ENCODE measurements at regions not wholly inside any gene's neighbourhood (a gene's known extent, or its start where the extent isn't known, plus 50 kb on each side); places are given as distances from the start of the nearest gene placed in this dataset.
A peak's percentile ranks its signal among the peaks of the same experiment; 100 is the strongest.

DNA sequence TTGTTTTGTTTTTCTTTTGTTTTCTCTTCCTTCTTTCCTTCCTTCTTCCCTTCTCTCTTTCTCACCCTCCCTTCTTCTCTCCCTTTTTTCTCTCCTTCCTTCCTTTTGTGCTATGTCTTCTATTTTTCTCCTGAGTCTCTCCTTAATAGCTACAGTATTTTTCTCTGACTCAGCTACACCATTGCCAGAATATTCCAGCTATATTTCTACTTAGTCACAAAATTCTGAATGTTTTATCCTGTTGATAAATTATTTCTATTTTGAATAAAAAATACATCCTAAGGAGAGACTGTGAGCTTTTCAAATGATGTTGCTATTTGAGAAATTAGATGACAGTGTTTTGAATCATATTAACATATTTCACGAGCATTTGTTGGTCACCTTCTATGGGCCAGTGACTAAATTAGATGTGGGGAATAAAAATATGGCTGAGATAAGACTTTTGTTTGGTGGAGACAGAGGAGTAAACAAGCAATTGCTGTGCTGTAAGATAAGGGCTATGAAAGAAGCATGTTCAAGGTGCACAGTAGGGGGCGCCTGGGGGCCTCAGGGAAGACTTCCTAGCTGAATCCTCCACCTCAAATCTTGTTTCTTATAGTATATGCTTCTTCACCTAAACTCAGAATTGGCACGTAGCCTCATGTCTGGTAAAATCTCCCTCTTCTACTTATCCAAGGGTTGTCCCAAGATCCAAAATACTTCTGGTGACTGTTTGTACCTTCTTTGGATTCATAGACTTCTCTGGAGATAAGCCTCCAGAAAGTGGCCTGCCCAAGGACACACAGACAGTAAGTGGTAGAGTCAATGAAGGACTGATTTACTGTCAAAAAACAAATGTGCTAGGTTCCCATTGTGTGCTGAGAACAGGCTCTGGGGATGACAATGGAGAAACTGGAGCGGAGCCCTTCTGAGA lies 115.5 kb upstream of the CREB5 start:
- DNase-seq = no peak

DNA sequence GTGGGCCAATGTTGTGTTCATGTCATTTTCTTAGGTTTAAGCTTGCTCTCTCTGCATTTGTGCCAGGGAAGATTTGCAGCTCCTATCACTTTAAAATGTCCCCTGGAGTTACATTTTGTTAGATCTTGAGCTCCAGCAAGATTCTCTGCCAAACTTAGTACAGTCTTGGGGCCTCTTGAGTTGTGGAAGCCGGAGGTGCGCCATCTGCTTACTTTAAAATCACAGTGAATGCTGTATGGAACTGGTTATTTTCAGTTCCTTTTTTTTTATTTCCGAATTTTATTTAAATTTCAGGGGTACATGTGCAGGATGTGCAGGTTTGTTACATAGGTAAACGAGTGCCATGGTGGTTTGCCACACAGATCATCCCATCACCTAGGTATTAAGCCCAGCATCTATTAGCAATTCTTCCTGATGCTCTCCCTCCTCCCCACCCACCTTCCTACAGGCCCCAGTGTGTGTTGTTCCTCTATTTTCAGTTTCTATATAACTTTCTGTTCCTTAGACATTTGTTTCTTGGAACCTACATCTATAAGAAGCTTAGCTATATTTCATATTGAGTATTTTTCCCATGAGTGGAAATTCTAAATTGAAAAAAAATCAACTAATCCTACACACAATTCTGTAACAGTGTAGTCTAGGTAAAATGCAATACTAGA lies 114.4 kb upstream of the CREB5 start:
- no peak for DNase-seq

DNA sequence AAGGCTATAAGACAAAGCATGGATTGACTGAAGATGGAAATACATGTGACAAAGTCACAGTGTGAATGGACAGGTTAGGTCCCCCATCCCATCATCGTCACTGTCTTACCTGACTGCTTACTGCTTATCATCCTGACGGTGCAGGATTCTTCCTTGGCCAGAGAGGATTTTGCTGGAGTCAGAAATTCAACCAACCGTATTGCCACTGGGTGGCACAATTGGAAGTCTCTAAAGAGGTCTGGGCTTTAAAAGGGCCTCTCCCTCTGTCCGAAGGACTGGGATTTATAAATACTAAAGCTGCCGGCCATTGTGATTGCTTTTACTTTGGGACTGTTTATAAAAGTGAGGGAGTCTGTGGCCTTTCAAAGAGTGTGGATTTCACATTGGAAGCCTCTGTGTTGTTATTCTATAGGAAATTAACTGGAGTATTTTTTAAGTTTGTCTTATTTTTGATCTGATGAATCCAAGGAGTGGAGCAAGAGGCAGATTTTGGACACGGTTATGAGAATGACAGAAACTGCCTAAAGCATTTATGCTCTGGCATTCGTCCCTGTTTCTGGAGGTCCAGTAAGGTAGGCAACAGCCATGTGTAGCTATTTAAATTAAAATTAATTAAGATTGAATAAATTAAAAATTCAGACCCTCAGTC lies 113.3 kb upstream of the CREB5 start:
- peak; percentile 28 for DNase-seq

DNA sequence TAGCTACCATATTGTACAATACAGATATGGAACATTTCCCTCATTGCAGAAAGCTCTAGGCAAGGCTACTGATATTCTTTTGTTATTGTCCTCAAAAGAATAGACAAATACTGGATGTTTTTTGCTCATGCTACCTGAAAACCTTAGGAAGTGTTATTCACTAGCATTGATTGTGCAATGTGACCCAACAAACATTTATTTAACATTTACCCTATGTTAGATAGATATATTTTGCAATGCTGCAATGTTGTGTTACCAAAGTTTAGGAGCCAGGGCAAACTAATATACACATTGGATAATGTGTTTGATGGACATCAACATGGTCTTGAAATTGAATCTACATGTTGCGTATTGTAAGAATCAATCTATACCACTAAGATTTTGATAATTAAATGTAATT lies 112.8 kb upstream of the CREB5 start:
- no peak for DNase-seq

DNA sequence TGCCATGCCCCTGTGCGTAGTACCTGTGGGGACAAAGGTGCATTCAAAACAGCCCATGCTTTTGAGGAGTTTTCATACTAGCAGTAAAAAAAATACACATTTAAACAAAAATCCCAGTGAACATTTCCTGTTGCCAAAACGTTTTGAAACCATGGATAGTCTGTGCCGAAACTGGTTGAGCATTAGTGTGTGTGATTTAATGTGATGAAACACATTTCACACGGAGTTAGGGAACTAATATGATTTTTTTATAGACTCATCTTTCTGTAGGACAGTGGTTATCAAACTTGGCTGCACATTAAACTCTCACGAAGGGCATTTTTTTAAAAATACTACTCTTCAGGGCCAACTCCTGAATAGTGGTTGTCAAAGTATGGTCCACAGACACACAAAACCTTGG lies 111.8 kb upstream of the CREB5 start:
- DNase-seq = no peak

DNA sequence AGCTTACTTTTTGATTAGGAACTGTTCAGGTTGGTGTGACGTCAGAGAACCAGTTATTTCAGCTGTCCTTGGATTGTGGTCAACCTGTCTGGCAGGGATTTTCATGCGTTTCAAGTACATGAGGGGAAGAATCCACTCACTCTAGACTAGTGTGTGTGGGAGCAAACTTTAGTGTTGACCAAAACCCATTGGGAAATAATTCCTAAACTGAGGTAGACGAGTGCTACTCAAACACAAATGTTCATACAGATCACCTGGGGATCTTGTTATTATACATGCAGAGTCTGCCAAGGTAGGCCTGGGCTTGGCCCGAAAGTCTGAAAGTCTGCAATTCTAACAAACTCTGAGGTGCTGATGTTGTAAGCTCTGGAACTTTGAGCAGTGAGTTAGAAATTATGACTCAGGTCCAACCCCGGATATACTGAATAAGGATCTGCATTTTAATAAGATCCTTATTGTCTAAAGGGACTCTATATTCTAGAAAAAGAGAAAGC lies 111.1 kb upstream of the CREB5 start:
- DNase-seq = no peak

DNA sequence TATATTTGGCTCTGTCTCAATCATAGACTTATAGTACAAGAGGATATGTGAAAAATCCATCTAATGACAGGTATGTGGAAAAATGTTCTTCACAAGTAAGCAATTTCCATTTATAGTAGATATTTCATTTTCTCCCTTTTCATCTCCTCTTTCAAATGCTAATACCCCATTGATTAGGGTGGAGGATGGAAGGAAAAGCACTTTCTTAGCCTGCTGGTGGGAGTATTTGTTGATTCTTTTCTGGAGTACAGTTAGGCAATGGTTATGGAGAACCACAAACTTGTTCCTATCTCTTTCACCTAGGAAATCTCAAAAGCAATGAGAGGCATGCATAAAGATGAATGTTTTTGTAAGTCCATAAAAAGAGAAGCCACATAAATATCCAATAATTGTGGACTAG lies 108.0 kb upstream of the CREB5 start:
- no peak for DNase-seq

DNA sequence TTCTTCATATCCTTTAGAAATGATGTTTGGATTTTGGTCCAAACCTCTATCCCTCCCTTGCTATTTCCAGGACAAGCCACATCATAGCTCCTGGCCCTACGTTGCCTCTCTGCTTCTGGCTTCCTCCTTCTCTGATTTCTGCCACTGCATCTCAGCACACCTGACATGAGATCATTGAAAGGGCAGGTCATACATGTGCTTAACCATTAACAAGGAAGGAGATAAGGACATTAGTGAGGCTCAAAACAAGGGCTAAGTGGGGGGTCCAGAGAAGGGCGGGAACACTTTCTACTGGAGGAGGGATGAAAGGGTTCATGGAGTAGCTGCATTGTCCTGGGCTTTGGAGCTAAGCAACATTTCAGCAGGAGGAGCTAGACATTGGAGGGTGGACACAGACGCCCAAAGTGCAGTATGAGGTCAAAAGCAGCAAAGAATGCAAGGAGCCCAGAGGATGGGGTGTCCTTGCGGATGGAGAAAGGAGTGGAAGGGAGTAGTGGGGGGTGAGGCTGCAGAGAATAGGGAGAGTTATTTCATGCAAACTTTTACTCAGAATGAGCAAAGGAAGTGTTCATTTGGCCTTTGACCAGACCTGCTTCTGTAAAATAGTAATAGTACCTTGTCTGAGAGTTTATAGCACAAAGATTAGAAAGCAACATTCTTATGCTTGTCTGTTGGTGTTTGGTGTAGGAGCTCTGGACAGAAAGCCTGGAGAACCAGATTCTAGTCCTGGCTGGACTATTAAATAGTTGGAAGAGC lies 102.4 kb upstream of the CREB5 start:
- DNase-seq = no peak

DNA sequence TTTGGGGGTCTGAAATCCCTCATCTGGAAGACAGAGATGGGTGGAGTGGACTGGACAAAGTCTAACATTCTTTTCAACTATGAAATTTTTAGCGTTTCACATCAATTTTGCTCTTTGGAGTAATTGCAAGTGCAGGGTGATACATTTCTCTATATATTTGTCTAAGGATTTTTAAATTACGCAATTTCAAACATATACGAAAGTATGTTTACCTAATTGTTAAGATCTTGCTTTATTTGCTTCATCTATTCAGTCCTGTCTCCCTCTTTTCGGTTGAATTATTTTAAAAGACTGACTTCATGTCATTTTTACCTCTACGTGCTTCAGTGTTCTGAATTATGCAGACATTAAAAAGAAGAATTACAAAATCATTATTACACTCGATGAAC lies 101.9 kb upstream of the CREB5 start:
- no peak for DNase-seq

DNA sequence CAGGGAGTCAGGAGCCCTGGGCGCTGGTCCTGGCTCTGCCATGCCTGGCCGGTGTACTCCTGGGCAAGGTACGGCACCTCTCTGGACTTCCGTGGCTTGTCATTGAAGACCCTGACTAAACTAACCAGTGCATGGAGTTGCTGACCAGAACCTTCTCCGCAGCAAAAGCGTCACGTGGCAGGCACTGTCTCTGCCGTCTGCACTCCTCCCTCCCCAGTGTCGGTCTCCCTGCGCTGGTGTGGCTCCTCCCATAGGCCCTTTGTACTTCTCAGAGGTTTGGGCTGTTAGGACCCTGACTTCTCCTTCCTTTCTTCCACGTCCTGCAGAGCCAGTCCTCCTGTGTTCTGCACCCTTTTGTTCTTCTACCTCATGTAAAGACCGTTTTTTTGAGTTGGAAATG lies 100.6 kb upstream of the CREB5 start:
- DNase-seq = no peak

DNA sequence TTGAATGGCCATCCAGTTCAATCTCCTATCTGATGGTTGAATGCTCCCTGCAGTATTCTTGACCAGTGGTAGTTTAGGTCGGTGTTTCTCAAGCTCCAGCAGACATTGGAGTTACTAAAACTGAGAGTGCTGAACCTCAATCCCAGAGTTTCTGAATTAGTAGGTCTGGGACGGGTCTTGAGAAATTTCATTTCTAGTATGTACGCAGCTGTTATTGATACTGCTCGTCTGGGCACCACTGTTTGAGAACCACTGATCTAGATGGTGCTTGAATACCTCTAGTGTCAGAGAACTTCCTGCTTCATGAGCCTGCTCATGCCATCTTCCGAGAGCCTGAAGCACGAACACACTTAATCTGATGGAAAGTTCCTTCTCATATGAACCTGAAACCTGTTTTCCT lies 99.4 kb upstream of the CREB5 start:
- no peak for DNase-seq

DNA sequence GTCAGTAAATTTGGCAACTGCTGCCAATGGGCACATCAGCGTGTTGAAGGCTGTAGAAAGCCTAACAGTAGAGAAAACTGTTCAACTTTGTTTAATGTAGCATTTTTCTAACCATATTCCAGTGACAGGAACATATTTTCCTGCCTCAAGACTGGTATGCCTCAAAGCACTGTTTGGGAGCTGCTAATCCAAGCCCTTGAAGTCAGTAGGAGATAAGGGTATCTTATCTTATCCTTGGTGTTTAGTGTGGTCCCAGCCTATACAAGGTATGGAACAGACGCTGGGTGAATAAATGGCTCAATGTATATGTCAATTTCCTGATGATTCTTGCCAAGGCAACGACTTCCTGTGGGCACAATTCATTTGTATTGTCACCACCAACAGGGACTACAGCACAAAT lies 97.5 kb upstream of the CREB5 start:
- no peak for DNase-seq

DNA sequence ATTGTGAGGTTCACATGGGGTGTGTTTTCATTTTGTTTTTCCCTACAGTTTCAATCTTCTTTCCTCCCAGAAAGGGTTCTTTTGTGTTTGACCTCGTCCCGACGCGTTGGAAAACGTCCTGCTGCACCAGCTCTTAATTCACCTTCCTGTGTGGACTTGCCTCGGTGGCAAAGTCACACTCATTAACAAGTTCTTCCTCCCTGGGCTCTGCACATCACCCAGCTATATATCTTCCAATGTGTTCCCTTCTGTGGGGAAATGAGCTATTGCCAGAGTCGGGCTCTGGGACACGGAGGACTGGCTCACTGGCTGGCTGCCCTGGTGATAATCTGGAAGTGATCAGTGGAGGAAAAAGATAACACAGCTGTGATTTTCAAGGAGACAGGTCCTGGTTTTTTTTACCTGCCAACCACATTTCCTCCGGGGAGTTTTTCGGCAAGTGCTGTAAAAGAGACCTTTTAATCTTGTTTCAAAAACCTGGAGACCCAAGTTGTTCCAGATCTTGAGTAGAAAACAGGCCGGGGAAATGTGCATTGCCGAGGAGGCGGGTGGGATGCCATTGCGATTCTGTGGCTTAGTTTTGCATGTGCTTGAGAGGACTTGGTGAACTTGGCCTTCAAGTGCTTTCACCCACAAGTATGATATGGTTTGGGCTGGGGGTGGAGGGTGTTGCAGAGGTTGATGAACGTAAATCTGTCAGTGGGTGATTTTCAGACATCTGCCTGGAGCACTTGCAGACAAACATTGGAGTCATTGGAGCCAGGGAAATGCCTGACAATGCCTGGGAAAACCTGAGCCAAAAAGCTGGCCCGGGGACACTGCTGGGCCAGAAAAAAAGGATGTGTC lies 96.5 kb upstream of the CREB5 start:
- DNase-seq = peak; percentile 60

DNA sequence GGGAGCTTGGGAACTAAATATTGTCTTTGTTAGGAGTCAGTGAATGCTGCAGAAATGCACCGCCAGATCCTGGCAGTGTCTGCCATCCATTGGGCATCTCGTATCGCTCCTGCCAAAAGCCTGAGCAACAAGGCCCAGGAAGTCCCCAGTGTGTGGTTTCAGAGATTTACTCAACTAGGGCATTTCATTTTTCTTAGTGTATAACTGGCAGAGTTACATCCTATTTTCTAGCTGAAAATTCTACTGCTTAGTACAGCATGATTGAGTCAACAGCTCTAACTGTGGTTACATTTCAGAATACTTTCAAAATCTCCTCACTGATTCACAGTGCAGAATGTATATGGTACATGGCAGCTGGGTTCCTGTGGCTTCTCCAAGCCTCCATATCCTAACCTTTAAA lies 95.8 kb upstream of the CREB5 start:
- no peak for DNase-seq

DNA sequence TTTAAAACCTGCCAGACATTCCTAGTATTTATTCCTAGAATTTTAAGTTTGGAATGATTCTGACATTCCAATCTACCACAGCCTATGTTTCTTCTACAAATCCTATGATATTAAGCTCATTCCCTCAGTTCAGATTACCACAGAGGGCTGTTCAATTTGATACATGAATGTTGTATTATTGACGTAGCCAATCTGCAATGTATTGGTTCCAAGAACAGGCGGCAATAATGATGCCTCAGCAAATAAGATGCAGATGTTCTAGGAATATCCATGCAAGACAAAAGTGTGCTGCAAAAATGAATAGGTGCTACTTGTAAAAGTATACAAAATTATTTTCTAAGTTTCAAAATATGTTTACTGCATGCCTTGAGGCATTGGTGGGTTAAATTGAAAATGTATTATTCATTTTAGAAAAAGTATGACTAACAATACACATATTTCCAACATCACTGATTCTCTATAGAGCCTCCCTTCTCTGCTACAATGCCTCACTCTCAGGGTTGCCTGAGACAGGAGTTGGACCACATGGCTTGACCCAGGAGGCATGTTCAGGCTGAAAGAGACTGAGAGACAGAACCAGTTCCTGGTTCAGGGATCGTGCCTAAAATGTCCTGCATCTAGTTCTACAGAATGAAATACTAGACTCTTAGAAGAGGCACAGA lies 94.1 kb upstream of the CREB5 start:
- DNase-seq = no peak

DNA sequence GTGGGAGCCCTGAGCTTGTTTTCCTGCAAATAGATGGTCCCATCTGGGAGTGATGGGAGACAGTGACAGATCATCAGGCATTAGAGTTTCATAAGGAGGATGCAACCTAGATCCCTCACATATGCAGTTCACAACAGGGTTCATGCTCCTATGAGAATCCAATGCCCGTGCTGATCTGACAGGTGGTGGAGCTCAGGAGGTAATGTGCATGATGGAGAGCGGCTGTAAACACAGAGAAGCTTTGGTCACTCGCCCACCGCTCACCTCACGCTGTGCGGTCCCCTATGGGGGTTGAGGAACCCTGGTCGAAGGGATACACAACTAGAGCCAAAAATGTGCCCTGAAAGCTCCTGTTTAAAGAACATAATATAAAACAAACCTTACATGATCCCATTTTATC lies 88.5 kb upstream of the CREB5 start:
- no peak for DNase-seq

DNA sequence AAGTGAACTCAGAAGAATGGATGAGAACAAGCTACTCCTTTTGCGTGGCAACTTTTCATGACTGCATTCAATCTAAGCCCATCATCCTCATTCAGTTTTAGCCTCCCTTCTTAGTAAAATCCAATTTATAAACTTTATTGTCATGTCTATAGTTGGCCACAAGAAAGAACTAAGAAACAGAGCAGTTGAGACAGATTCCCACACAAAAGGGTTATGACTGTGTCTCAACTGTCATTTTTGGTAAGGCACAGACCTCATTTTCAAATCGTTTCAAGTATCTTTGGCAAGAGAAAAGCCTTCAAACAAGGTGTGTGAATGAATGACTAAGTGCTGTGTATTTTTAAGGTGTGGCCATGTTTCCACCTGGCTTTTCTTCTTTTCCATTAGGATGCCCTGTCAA lies 84.2 kb upstream of the CREB5 start:
- no peak for DNase-seq

DNA sequence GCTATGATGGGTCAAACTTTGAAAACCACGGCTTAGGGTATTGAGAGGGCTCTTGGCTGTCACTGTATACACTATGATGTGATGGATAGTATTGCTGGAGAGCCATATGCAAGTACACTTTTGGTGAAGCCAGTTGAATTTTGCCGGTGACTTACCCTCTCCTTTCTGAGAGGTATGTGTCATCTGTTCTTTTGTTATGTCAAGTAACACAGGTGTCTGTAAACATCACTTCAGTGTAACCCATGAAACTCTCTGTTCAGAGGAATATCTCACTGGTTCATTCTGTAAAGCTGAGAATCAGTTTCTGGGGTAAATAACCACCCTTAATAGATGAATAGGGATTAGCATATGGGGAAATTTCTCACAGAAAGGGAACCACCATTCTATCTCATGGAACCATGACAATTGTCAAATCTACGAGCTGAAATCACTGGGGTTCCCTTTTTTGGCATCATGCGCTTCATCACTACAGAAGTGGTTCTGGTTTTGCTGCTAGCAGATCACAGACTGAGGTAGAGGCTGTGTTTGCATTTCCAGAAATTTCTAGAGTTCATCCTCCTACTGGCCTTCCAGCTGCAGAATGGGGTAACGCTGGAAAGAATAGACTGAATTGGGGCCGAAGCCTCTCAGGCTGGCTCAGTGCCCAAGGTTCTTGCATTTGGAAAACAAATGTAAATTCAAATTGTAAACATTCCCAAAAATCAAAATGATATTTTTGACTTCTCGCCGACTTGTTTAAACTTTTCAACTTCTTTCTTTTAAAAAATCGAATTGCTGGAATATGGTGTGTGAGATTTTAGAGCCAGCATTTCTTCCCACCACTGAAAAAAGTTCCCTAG lies 83.3 kb upstream of the CREB5 start:
- DNase-seq = no peak

DNA sequence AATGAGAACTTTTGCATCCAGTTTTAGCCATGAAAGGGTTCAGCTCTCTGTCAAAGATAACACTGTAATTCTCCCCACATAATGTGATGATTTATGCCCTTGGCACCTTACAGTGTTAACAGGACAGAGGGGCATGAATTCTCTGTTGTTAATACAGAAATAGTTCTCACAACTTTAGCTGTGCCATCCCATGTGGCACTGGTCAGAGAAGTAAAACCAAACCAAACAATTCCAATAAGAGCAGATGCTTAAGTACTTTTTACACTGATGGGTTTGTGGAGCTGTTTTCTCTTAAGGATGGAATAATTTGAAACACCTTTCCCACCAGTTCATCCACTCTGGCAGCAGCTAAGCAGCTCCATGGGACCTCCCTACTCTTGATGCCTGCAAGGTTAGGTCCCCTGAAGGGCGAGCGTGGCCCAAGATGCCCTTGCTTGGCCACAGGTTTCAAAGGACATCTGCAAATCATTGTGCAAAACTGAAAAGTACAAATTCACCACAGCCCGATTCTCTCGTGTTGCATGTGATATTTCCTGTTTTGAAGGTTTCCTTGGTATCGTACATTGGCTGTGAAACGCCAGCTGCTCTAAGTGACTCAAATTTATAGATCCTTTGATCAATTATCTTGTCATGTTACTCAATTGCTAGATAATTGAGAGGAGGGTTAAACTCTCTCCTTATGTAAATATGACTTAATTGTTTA lies 82.5 kb upstream of the CREB5 start:
- DNase-seq = no peak

Measured in NCI-H2171 treated with DMSO at 0.1 percent for 48 hours (cell line).